Tibial nerve (tissue), 4 donors: ENCODE measurements at regions not wholly inside any gene's neighbourhood (a gene's known extent, or its start where the extent isn't known, plus 50 kb on each side); places are given as distances from the start of the nearest gene placed in this dataset.

Experiments used
- DNase-seq, 2 donors: peaks; one replicate each; pipeline ENCODE4 v3.0.0-alpha.2; 2019; ENCODE audit warnings: low spot score in 2 of 2
- H3K27ac ChIP-seq, 4 donors: fragments of 200-600 bp; sonication (generic) in 3 of 4; one replicate each; pipeline ENCODE4 v1.5.1; 2017 to 2019; ENCODE audit warnings: mild to moderate bottlenecking in 1 of 4
- H3K27me3 ChIP-seq, 2 donors: fragments of 200-600 bp; sonication (generic) in 1 of 2; one replicate each; pipeline versions ENCODE4 v1.5.1 to v1.6.0; 2017 to 2019
- H3K36me3 ChIP-seq, 3 donors: fragments of 200-600 bp; sonication (generic); one replicate each; pipeline ENCODE4 v1.5.1; 2018 to 2019
- H3K4me1 ChIP-seq, 4 donors: fragments of 200-600 bp; sonication (generic) in 3 of 4; one replicate each; pipeline ENCODE4 v1.5.1; 2017 to 2019
- H3K4me3 ChIP-seq, 4 donors: fragments of 200-600 bp; sonication (generic) in 3 of 4; one replicate each; pipeline ENCODE4 v1.5.1; 2017 to 2019; ENCODE audit warnings: mild to moderate bottlenecking in 1 of 4, moderate library complexity in 1 of 4
- H3K9me3 ChIP-seq, 4 donors: fragments of 200-600 bp; sonication (generic) in 3 of 4; one replicate each; pipeline ENCODE4 v1.5.1; 2017 to 2019
- CTCF ChIP-seq, 5 experiments: fragments of 200-600 bp in 3 of 5; fragments of 450-650 bp in 2 of 5; sonication (generic) in 3 of 5; IDR thresholded peaks; one replicate each; pipeline ENCODE4 v1.5.1; 2016 to 2019; ENCODE audit warnings: antibody characterized with exemption in 5 of 5, mild to moderate bottlenecking in 3 of 5, moderate library complexity in 2 of 5
- EP300 ChIP-seq, 2 donors: sonication (generic); formaldehyde crosslinking; IDR thresholded peaks; one replicate each; pipeline ENCODE4 v1.6.1; 2017; ENCODE audit warnings: antibody characterized with exemption in 2 of 2, mild to moderate bottlenecking in 1 of 2
- POLR2A ChIP-seq, 2 donors: fragments of 450-650 bp; IDR thresholded peaks; one replicate each; pipeline ENCODE4 v1.6.1; 2017; ENCODE audit warnings: antibody characterized with exemption in 2 of 2, mild to moderate bottlenecking in 2 of 2, moderate library complexity in 2 of 2
- WGBS, 2 donors: methylation state at CpG; one replicate each; pipeline ENCODE4 v1.1.5; 2018; 5-methylcytosine and 5-hydroxymethylcytosine counted together

- Histone ChIP-seq H3K27me3 (no peaks in the 10 kb centered on the region), H3K36me3 (no peaks in the 10 kb centered on the region), H3K9me3 (peaks cover 0 to 22% (median 0%) of the 10 kb centered on the region in 4 donors), H3K4me1 (no peaks in the 10 kb centered on the region), H3K4me3 (no peak overlapping the region), H3K27ac (no peak overlapping the region)
- no peak for DNase-seq
- TF ChIP-seq EP300 (IDR thresholded peaks at IDR 0.05): no peak
- no peak for TF ChIP-seq POLR2A (IDR thresholded peaks at IDR 0.05)
- TF ChIP-seq CTCF (IDR thresholded peaks at IDR 0.05): no peak
- 92 to 96% methylated on average over 1 of the region's 1 CpG for WGBS, 2 donors
These were observed 320.0 kb upstream of the PPP2R3A start for GRCh38 chr3:135645541-135645940.

DNA sequence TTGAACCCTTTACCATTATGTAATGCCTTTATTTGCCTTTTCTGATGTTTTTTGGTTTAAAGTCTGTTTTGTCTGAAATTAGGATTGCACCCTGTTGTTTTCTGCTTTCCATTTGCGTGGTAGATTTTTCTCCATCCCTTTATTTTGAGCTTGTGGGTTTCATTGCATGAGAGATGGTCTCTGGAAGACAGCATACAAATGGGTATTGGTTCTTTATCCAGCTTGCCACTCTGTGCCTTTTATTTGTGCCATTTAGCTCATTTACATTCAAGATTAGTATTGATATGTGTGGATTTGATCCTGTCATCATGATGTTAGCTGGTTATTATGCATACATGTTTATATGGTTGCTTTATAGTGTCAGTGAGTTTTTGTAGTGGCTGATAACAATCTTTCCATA lies 318.7 kb upstream of the PPP2R3A start:
- no peak overlapping the region for H3K4me3 ChIP-seq
- no peaks in the 10 kb centered on the region for H3K27me3 ChIP-seq
- H3K4me1 ChIP-seq: no peaks in the 10 kb centered on the region
- TF ChIP-seq CTCF (IDR thresholded peaks at IDR 0.05): no peak
- no peak for TF ChIP-seq EP300 (IDR thresholded peaks at IDR 0.05)
- no peak for TF ChIP-seq POLR2A (IDR thresholded peaks at IDR 0.05)
- no peak overlapping the region for H3K27ac ChIP-seq
- DNase-seq: no peak
- no peaks in the 10 kb centered on the region for H3K36me3 ChIP-seq
- WGBS, 2 donors: 80 to 86% methylated on average over 1 of the region's 1 CpG
- H3K9me3 ChIP-seq: peaks cover 0 to 22% (median 0%) of the 10 kb centered on the region in 4 donors

GRCh38 chr3:135649361-135649760 lies 316.2 kb upstream of the PPP2R3A start:
- H3K9me3 ChIP-seq: peaks cover 0 to 22% (median 0%) of the 10 kb centered on the region in 4 donors
- WGBS, 2 donors: 71 to 73% methylated on average over 2 of the region's 2 CpGs
- no peak overlapping the region for H3K27ac ChIP-seq
- no peaks in the 10 kb centered on the region for H3K27me3 ChIP-seq
- no peaks in the 10 kb centered on the region for H3K4me1 ChIP-seq
- H3K36me3 ChIP-seq: no peaks in the 10 kb centered on the region
- TF ChIP-seq POLR2A (IDR thresholded peaks at IDR 0.05) (no peak), CTCF (IDR thresholded peaks at IDR 0.05) (no peak), EP300 (IDR thresholded peaks at IDR 0.05) (no peak)
- no peak for DNase-seq
- no peak overlapping the region for H3K4me3 ChIP-seq

GRCh38 chr3:135650309-135650708 lies 315.2 kb upstream of the PPP2R3A start:
- Histone ChIP-seq H3K36me3 (no peaks in the 10 kb centered on the region), H3K4me1 (no peaks in the 10 kb centered on the region), H3K27ac (no peak overlapping the region), H3K27me3 (no peaks in the 10 kb centered on the region), H3K4me3 (no peak overlapping the region), H3K9me3 (peaks cover 0 to 28% (median 0%) of the 10 kb centered on the region in 4 donors)
- 68 to 86% methylated on average over 1 of the region's 1 CpG for WGBS, 2 donors
- DNase-seq: no peak
- TF ChIP-seq EP300 (IDR thresholded peaks at IDR 0.05) (no peak), CTCF (IDR thresholded peaks at IDR 0.05) (no peak), POLR2A (IDR thresholded peaks at IDR 0.05) (no peak)

DNA sequence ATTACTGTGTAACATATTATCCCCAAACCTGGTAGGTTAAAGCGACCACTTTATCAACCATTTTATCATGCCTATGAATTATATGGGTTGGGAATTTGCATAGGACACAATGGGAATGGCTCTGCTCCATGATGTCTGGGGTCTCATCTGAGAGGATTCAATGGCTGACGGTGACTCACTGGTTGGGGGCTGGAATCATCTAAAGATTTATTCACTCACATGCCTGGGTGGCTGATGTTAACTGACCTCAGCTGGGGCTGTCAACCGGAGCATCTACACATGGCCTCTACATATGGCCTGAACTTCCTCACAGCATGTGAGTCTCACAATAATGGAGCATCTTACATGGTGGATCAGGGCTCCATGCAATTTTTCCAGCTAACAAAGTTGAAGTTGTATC lies 313.1 kb upstream of the PPP2R3A start:
- DNase-seq: no peak
- Histone ChIP-seq H3K36me3 (no peaks in the 10 kb centered on the region), H3K27ac (no peak overlapping the region), H3K9me3 (peaks cover 0 to 14% (median 0%) of the 10 kb centered on the region in 4 donors), H3K4me3 (no peak overlapping the region), H3K4me1 (no peaks in the 10 kb centered on the region), H3K27me3 (no peaks in the 10 kb centered on the region)
- 56 to 59% methylated on average over 3 of the region's 3 CpGs for WGBS, 2 donors
- no peak for TF ChIP-seq POLR2A (IDR thresholded peaks at IDR 0.05)
- TF ChIP-seq CTCF (IDR thresholded peaks at IDR 0.05): no peak
- TF ChIP-seq EP300 (IDR thresholded peaks at IDR 0.05): no peak
